Fibroblast of gingiva (primary cell): ENCODE measurements at regions not wholly inside any gene's neighbourhood (a gene's known extent, or its start where the extent isn't known, plus 50 kb on each side); places are given as distances from the start of the nearest gene placed in this dataset.

Experiments
- DNase-seq: peaks from one replicate; pipeline ENCODE4 v3.0.0-alpha.2; 2011; ENCODE audit warnings: low read depth

DNA sequence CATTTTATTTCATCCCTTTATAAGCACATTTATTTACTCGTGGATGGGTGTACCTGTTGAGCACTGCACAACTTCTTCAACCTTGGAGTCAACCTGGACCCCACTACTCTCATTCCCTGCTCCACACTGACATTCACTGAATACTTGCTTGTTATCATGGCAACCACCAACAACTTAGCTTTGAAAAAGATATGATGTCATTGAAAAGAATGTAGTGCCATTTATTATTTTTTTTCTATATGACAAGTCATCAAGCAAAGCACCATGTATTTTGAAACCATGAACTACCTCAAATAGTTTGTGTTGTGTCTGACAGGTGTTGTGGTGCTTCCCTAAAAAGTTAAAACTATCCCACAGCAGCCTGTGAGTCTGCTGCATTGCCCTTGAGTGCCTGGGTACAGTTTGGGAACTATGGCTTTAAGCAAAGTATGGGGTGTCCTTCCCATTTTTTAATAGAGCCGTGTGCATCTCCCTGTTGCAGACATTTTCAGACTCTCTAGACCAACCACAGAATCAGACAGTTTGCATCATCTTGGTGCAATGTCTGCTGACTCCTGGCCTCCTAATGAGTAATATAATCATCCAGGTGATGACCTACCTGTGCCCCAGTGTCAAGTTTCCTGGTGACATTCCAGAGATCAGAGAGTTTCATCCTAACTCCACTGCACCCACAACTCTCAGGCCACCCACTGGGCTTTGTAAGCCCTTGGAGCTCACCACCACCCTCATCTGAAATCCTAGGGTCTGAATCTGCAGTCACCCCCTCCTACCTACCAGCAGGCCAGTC lies 339.7 kb upstream of the PROX1 start:
- no peak for DNase-seq

DNA sequence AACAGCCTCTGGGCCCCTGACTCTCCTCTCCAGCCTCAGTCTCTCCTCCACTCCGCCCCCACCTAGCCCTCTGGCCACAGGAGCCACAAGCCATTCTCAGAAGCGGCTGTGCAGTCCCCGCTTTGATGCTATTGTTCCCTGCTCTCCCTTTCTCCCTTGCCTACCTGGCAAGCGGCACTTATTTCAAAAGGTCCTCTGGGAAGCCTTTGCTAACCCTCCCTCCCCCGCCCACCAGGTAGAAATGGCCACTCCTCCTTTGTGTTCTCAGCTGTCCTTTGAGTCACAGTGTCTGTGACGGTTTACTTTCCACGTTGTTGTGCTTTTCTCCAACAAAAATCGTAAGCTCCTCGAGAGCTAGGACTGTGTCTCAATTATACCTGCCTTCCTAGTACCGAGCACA lies 338.4 kb upstream of the PROX1 start:
- no peak for DNase-seq

DNA sequence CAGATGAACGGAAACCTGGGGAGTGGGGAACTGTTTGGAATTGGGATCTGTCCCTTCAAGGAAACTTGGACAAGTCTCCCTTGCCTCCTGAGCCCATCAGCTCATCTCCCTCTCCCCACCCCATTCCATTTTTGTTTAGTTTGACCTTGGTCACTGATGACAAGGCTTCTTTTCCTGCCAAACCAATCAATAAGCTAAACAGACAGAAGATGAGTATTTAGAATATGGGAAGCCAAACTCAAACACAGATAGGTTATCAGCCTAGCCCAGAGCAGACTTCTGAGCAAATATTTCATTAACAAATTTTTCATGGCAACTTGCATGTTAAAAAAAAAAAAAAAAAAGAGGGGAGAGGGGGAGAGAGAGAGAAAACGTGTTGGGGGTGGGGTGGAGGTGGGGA lies 337.2 kb upstream of the PROX1 start:
- DNase-seq, result no peak

- no peak for DNase-seq
Measured at GRCh38 chr1:213651077-213651476, 336.7 kb upstream of the PROX1 start.

GRCh38 chr1:213652109-213652508 lies 335.7 kb upstream of the PROX1 start:
- DNase-seq, result no peak

DNA sequence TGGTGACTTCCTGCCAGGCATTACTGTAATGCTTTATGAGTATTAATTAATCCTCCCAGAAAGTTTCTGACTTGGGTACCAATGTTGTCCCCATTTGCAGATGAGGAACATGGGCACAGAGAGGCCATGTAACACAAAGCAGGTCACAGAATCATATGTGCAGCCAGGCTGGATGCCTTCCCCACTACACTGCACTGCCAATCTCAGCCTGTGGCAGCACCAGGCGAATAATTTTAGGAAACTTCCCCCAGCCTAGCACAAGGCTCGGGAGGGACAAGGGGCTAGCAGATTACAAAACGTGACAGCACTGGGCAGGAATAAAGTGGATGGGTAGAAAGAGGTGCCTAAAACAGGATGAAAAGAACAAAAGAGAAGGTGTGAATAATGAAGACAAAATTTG lies 331.7 kb upstream of the PROX1 start:
- no peak for DNase-seq

- DNase-seq, result no peak
Measured at GRCh38 chr1:213656503-213656902, 331.3 kb upstream of the PROX1 start.

GRCh38 chr1:213657013-213657412 lies 330.8 kb upstream of the PROX1 start:
- no peak for DNase-seq

GRCh38 chr1:213657879-213658278 lies 329.9 kb upstream of the PROX1 start:
- DNase-seq, result no peak

GRCh38 chr1:213658457-213658856 lies 329.3 kb upstream of the PROX1 start:
- DNase-seq, result no peak

- DNase-seq, result no peak
Measured at GRCh38 chr1:213659580-213660547, 327.9 kb upstream of the PROX1 start.

DNA sequence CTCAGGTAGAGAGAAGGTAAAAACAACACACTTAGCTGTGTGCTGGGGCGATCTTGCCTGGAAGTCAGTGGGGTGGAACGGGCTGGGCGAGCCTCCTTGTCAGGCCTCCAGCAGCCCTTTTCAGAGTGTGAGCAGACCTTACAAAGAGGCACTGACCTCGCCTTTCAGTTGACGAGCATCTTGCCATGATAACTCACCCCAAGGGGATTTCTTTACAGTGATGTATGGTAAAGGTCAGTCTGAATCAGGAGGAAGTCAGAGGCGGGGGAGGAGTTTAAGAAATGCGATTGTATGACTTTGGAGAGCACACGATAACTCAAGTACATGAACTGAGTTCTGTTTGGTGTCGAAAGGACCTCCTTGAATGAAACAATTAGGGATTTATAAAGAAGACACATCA lies 326.5 kb upstream of the PROX1 start:
- DNase-seq, result no peak

GRCh38 chr1:213666113-213666512 lies 321.7 kb upstream of the PROX1 start:
- no peak for DNase-seq

GRCh38 chr1:213666922-213667321 lies 320.9 kb upstream of the PROX1 start:
- no peak for DNase-seq

- no peak for DNase-seq
Measured at GRCh38 chr1:213669512-213669911, 318.3 kb upstream of the PROX1 start.

DNA sequence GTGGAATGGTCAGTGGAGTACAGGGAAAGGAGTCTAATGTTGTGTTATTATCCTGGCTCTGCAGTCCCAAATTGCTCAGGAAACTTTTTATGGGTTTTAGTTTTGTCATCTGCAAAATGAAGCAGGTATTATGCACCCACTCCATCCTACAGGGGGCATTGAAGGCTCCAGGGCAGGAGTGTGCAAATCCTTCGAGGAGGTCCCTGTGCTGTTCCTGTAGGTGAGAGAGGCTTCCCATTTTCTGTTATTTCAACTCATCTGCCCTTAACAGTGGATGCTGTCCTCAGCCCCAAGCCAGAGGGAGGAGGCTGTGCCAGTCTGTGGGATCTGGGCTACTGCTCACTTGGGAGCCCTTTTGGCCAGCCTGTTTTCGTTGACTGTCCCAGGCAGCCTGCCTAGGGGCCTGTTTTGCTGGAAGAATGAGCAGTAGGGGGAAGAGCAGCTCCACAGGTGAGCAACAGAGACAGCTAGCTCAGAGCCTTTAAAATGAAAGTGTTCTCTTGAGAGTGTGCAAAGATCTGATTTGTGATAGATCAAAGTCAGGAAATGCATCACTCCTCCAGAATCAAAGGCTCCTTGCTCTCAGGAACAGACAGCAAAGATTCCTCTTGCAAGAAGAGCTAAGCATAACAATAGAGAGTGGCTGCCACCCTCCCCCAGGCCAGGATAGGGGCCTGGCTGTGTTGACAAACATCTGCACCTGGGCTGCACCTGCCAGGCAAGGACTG lies 317.6 kb upstream of the PROX1 start:
- no peak for DNase-seq

DNA sequence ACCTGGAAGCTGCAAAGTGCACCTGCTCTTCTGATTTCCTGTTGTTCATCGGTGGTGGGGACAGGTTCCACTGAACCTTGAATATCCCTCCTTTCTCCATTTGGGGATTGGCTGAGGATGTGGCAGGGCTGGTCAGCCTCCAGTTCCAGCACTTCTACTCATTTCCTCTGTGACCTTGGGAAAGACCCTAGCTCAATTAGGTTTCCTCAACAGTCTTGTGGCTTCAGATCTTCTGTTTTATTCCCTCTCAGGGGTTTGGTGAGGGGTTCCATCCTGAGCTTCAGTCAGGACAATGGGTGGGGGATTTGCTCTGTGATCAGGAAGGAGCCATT lies 317.1 kb upstream of the PROX1 start:
- no peak for DNase-seq

GRCh38 chr1:213675043-213675442 lies 312.7 kb upstream of the PROX1 start:
- DNase-seq, result no peak

DNA sequence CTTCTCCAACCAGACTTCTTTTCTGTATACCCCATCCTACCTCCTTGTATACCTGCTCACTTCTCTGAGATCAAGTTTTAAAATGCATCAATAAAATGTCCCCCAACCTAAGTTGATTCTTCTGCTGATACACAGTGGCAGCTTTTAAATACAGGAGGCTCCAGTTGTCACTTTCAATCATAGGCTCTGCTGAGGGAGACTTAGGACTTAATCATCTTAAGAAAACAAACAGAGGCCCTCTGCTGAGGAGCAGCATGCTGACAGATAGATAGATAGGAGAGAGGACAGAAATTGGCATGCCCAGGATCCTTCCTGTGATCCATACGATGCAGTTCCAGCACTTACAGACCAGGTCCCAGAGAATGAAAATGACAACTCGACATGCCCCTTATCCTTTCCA lies 311.0 kb upstream of the PROX1 start:
- DNase-seq, result no peak

DNA sequence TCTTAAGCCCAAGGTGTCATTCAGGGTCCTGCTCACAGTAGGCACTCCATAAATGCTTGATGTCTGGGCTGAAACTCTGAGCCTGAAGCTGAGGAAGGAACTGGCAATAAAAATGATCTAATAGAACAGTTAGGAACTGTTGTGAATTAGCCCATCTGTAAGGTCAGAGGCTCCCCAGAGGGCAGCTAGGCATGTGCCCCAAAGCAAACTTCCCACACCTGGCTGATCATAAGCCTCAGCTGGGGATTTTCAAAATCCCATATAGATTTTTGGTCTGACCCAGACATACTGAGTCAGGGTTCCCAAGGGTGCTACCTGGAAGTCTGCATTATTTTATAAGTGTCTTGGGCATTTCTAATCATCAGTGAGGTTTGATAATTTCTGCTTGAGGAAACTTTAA lies 309.4 kb upstream of the PROX1 start:
- no peak for DNase-seq

DNA sequence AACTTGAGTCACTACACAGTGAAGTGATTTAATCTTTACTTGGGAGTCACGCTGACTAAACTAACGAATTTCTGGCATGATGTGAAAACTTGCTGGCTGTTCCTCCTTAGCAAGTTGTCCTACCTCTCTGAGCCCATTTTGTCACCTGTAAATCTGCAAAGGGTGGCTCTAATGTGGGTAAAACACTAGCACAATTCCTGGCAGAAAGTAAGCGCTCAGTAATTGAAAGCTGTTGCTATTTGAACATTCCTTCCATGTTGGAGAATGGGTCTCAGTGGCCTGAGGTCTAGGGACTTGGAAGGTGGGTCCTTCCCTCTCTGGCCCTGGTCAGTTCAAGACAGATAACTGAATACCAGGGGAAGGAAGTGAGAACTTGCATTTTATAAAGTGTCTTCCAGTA lies 309.0 kb upstream of the PROX1 start:
- no peak for DNase-seq

GRCh38 chr1:213679153-213679552 lies 308.6 kb upstream of the PROX1 start:
- no peak for DNase-seq
